ENCODE measurements at regions not wholly inside any gene's neighbourhood (a gene's known extent, or its start where the extent isn't known, plus 50 kb on each side); places are given as distances from the start of the nearest gene placed in this dataset.

DNA sequence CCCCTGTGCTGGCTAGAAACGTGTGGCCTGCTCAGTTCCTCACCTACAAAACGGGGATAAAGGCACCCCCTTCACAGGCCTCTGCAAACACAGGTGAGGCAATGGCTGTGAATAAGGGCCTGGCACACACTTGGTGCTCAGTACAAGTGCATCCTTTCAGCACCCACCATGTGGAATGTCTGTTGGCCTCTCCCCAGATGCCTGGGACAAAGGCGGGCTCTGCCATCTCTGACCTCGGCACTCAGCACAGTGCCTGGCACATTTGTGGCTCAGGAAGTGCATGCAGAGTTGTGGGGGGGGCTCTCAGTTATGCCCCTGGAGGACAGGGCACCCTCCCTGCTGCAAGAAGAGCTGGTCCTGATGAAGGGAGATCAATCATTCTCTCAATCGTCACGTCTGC lies 224.6 kb upstream of the RAB6C start:
- peak; percentile 13 for DNase-seq

DNA sequence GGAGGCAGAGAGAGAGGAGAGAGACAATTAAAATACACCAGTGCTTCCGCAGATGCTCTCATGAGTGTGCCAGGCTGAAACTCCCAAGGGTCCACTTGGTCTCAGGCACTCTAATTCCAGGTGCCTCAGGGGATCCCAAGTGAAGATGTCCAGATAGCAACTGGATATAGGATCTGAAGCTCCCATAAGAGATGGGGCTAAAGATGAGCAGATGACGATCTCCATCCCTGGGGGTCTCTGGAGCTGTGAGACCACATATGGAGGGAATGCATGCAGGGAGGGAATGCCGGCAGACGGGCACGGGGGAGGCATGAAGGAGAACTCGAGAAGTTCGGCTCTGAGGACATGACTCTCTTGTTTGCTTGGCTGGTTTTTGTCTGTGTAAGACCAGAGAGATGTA lies 223.7 kb upstream of the RAB6C start:
- DNase-seq = peak; percentile 3

DNA sequence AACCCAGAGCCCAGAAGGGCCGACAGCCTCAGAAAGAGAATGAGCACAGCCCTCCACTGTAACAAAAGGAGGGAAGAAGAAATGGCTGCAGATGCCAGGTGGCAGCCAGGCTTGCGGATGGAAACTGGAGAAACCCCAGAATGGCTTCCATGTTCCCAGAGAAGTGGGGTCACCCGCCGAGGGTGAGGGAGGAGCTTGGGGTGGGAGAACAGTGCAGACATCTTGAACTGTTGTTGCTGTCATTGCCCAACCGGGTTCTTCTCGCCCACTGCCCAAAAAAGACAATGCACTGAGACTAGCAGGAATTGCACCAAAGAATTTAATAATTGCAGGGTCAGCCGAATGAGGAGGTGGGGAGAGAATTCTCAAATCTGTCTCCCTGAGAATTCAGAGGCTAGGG lies 223.2 kb upstream of the RAB6C start:
- peak; percentile 17 for DNase-seq

DNA sequence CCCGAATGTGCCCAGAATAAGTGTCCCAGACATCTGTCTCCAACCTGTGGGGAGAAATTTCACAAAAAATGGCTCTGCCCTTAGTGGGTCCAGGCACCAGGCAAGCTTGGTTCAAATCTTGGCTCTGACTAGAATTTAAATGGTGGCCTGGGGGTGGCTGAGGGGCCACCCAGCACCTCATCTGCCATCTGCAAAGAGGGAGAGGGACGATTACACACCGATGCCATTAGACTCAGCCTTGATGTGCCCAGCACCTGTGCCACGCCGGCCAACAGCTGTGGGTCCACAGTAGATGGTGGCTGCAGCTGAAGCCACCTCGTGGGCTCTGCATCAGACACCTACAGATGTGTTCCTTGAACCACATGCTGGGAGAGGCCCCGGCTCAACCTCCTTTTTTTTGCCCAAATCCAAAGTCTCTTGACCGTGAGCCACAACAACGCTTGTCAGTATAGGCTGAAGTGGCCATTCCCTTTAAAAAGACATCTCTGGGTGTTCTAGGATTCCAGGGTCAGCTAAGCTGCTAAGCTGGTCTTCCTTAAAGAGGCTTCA lies 222.0 kb upstream of the RAB6C start:
- peak; percentile 37 for DNase-seq

DNA sequence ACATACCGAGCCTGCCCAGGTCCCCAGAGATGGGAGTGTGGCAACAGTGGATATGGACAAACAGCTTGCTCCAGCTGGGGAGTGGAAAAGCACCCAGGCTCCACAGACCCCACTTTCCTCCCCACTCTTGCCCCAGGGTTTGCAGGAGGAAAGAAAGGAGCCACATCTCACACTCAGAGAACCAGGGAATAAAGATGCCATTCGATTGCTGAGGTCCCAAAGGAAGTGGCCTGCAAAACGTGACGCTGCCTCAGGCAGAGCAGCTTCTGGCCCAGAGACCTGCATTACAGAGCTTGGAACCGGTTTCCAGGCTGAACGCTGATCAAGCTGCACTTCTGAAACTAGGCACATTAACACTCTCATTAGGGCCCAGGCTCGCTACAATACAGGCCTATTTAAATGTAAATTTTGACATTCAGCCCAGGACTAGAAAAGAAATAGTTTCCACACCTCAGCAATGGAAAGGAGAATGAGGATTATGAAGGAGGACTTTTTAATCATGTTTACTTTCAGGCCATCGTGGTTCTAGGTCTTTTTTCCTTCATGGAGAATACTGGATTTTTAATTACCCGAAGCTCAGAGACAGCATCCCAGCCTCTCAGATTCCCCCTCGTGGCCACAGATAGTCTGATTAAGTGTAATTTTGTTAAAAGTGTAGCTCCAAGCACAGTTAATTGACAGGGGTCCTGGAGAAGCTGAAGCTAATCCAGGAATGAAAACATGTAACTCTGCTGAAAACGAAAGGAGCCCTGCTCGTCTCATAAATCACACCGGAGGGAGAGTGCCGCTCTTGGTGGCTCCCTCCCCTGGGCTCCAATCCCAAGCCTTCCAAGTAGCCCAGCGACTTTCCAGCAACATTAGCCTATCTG lies 221.3 kb upstream of the RAB6C start:
- peak; percentile 35 for DNase-seq

DNA sequence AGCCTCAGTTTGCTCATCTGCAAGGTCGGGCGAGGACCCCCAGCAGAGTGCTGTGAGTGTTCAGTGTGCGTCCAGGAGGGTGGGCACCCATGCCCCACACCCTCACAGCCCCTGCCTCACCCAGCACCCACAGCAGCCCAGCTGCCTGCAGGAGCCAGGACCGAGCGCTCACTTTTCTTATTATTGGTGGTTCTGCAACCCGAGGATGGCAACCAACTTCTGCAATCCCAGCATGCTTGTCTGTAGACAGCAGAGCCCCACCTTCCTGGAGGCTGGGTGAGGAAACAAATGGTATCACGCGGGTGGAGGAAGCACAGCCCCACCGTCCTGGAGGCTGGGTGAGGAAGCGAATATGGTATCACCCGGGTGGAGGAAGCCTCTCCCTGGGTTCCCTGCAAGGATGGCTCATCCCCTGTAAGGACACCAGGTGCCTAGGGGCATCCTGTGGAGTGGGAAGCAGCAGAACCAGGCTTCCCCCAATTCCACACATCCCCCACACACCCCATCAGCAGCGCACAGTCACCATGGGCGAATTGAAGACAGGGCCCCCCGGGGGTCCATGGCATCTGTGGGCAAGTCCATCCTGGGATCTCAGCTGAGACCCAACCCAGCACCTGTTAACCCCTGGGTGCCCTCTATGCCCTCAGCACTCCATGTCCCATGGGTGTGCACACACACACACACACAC lies 220.5 kb upstream of the RAB6C start:
- DNase-seq = no peak

DNA sequence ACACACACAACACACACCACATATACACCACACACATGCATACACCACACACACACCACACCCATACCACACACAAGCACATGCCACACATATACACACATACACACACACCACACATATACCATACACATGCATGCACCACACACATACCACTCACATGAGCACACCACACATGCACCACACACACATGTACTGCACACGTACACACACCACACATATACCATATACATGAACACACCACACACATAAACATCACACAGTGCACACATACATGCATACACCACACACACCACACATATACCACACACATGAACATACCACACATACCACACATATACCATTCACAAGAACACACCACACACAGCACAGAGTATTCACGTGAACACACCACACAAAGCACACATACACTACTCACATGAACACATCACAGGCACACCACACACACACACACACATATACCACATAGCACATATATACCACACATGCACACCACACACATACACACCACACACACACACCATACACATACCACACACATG lies 219.9 kb upstream of the RAB6C start:
- no peak for DNase-seq

DNA sequence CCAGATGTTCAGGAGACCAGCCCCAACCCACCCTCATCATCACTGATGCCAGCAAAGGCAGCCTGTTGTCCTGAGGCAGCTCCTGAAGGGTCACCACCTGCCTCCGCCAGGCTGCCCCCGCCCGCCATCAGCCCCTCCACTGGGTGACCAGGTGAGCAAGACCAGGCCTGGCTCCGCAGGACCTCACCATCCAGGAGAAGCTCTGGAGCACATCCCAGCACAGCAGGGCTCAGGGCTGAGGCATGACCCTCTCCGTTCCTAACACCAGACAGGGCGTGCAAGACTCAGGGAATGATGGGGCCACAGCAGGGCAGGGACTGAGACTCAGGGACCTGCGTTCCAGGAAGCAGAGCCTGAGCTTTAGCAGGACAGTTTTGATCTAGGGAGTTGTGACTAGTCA lies 218.8 kb upstream of the RAB6C start:
- no peak for DNase-seq

DNA sequence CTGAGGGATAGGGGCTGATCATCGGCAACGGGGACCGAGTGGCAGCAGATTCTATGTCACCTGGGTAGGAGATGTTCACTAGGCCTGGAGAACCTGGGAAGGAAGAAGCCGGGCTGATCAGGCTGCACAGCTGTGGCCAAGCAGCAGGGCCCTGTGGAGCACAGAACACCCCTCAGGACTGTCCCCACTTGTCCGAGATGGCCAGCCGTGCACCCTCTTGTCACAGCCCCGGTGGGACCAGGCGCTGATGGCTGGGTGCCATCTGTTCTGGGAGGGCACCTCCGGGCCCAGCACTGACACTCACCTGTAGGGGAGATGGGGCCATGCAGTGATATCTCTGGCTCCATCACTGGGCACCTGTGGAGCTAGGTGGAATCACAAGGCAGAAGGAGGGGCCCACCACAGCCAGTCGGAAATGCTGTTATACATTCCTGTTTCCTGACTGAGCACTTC lies 217.9 kb upstream of the RAB6C start:
- no peak for DNase-seq

DNA sequence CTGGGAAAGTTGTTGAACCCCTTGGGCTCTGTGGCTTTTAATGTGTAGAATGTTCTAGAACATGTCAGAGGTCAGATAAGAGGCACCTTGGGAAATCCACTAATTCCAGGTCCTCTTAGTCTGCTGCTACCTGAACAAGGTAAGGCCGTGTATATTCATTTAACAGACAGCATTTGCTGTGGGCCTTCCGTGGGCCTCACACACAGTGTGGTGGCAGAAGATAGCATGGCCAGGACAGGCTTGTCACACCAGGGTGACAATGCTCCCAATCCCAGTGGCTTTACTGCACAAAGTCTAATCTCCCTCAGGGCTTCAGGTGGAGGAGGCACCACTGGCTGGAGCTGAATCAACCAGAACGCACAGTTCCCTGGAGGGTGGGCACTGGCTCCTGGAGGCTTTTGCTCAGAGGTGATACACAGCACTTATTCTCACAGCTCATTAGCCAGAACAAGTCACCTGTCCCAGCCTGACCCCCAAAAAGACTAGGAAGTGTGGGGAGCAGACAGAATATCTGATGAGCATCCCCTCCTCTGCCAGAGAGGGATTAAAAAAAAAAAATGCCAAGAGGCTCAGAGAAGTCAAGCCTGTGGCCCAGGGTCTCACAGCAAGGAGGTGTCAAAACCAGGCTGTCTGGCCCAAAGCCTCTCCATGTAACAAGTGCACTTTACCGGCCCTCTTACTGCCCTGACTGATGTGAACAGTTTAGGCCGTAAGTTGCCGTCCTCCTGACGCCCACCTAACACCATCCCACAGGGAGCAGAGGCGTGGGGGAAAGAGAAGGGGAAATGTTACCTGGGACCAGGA lies 216.9 kb upstream of the RAB6C start:
- no peak for DNase-seq

DNA sequence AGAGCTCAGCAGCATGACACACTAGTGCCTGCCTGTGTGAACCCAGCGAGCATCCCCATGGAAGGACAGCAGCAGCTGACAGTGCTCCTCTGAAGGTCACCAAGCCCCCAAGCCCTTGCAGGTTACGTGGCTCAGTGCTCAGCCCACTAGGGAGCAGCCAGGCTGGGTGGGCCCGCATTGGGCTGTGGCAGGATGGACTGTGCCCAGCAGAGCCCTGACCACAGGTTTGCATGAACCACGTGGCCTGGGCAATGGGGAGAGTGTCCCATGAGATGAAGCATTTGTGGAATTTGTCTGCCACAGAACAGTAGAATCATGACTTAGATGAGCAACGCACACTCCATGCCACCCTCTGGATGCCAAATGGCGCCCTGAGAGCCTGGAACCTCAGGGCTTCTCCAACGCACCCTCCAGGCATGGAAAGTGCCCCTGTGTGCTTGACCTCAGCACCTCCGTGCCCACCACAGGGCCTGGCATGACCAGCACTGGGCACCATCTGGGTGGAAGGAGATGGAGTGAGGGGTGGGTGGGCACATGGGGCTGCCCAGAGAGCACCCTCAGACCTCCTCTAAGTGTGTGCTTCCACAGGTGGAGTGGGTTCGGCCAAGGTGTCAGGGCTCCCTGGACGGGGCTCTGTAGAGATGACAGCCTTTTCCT lies 216.1 kb upstream of the RAB6C start:
- DNase-seq = no peak

DNA sequence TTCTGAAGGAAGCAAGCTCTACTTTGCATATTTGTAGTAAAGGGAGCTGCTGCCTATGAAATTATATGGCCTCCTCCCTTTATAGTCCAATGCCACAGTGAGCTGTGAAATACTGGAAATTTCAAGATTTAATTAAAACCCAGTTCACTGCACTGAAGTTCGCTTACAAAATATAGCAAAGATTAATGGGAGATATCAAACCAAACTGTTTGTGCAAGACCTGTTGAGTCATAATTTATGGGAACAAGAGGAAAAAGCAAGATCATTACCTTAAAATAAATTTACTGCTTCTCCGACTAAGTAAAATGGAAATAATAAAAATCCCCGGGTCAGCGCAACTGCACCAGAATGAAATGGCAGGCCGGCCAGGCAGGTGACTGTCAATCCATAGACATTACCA lies 215.5 kb upstream of the RAB6C start:
- no peak for DNase-seq

DNA sequence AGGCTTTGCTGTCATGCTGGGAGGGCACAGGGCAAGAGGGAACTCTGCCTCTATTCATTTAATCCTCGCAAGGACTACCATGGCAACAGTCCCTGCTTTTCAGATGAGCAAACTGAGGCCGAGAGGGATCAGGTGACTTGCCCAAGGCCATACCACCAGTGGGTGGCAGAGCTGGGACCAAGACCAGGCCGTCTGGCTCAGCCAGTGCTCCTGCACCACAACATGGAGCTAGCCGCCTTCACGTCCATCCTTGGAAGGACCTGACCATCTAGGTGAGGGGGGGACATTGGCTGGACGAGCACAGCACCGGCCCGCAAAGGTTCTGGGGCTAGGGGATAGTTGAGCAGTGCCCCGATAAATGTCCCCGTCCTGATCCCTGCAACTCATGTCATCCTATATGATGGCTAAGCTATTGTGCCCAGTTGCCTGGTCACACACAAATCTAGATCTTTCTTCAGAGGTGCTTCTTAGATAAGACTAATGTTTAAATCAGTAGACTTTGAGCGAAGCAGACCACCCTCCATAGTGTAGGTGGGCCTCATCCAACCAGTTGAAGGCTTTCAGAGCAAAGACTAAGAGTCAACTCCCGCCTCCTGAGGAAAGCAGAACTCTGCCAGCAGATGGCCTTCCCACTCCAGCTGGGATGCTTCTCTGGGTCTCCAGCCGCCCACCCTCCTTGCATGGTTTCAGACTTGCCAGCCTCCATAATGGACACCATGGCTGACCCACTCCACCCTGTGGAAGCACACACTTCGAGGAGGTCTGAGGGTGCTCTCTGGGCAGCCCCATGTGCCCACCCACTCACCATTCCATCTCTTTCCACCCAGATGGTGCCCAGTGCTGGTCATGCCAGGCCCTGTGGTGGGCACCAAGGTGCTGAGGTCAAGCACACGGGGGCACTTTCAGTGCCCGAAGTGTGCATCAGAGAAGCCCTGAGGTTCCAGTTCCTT lies 214.8 kb upstream of the RAB6C start:
- DNase-seq = no peak

DNA sequence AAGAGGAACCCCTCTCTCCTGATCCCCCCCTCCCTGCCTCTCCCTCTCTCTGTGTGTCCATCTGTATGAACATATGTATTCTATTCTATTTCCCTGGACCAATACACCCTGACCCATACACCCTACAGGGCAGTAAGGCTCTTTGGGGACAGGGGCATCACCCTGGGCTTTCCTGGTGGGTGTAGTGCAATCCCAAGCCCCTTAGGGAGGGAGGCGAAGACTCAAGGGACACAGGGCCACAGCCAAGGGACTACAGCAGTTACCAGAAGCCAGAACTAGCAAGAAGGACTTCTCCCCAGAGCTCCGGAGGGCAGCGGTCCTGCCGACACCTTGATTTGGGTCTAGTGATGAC lies 214.2 kb upstream of the RAB6C start:
- DNase-seq = no peak

DNA sequence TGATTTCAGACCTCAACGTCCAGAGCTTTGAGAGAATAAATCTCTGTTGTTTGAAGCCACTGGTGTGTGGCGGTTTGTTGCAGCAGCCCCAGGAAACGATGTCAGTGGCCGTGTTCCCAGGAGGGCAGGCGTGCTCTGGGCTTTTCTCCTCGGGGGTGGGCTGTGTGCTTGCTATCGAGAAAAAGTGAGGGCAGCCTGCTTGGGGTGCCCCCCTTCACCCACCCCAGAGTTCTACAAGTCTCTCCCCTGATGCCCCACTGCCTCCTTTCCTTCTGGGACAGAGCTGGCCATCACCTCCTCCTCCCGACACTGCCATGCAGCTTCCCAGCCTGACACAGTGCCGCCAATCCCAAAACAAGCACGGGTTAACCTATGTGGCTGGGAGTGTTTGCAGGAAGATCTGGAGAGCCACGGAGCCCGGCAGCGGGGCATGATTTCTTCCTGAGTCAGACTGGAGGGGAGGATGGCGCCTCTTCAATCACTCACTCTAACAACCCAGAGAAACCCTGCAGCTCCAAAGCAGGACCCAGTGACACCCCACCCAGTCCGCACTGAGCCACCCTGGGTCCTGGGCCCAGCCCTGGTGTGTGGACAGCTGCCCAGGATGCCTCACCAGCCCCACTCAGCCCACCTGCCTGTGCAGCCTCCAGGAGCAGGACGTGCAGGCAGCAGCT lies 213.7 kb upstream of the RAB6C start:
- no peak for DNase-seq

DNA sequence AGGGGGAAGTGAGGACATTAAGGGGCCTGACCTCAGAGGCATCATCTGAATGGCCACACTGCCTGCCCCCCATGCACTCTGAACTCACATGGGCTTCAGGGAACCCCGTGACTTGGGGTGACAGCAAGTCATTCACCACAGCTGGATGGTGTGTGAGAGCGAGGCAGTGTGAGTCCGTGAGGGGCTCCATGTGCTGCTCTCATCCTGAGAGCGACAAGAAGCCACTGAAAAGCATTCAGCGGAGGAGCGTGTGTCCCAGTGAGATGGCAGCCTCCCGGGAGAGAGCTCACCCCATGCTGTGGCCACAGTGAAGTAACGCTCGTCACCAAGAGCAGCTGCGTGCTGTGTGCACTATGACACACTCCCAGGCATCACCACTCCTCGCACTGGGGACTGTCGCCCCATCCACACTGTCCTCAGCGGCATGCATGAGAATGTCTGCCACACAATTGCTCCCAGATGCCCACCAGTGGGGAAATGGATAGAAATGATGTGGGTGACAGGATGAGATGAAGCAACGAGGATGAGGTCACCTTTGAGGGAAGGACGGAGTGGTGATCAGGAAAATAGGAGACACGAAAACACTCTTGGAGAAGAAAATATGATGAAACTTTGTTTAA lies 213.0 kb upstream of the RAB6C start:
- DNase-seq = no peak

DNA sequence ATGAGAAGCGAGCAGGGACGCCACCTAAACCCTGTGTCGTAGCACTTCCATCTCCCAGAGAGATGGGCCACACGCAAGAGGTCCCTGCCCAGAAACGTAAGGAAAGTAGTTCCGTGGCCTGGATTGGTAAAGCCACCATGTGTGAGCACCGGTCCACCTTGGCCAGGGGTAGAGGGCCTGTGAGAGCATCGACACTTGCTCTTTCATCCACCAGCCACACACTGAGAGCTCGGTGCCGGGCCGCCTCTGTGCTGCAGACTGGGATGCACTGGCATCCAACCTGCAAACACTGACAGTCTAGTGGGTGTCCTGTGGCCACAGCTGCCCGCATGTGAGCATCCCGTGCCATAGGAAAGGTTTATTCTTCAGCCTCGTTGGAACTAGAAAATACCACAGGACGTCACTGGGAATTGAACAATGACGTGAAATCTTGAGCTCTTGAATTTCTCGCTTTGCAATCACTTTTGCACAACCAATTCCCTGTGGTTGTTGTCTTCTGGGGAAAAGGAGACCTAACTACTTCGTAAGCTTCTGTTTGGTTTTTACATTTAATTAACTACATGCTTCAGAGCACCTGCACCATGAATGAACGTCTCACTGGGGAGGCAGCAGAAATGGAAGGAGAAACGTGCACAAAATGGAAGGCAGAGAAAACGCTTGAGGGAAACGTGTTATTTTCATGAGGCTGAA lies 212.0 kb upstream of the RAB6C start:
- DNase-seq = no peak

DNA sequence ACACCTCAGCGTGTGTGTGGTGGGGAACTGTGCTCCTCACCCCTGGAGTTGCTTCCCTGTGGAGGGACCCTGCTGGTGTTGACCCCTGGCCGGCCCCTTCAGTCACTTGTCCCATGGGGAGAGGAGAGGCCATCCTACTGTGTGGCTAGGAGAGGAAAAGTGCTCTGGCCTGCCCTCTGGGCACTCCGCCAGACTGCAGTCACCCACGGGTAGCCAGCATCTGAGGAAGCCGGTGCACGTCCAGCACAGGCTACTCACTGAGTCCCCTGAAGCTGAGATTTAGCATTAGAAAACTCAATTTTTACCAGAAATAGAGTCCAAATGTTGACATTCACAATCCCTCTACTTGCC lies 211.5 kb upstream of the RAB6C start:
- DNase-seq = no peak

DNA sequence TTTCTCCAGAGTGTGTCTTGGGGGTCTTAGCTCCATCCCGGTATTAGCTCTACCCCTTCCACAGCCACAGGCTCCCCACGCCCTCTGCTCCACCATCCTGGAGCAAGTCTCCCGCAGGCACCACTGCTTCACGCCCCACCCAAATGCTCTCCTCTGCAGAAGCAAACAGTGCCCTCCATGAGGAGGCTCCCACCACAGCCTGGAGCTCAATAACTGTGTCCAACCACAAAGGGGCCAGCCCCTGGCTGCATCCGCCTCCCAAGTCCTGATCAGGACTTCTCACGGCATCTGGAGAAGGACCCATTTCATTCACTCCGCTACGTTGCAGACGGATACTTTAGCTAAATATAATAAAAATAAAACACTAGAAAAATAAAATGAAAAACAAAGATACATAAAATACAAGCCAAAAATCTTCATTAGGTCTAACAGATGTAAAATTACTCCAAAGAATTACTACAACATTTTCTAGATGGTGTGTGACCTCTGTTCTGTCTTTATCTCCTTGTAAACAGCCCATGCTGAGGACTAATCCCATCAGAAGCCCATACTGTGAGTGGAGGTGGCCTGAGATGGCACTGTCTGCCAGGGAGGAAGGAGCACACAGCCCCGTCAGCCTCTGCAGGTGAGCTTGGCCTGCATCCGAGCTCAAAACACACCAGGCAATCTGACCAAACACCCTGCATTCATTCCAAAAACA lies 210.8 kb upstream of the RAB6C start:
- no peak for DNase-seq
